GM06990 (cell line): ENCODE measurements at regions not wholly inside any gene's neighbourhood (a gene's known extent, or its start where the extent isn't known, plus 50 kb on each side); places are given as distances from the start of the nearest gene placed in this dataset.

Source experiments
- DNase-seq: peaks from one replicate; pipeline ENCODE4 v3.0.0-alpha.2; 2011; ENCODE audit not compliant: insufficient read length; ENCODE audit errors: extremely low read depth
- H3K27me3 ChIP-seq: replicated peaks from 2 replicates; pipeline ENCODE4 v1.6.0; 2011; ENCODE audit warnings: low read length; ENCODE audit not compliant: control insufficient read depth, insufficient read depth
- H3K36me3 ChIP-seq: 2 replicates; pipeline ENCODE4 v1.5.1; 2011; ENCODE audit warnings: low read length; ENCODE audit not compliant: control insufficient read depth, insufficient read depth
- H3K4me3 ChIP-seq: replicated peaks from 2 replicates; pipeline ENCODE4 v1.5.1; 2011; ENCODE audit warnings: low read depth, mild to moderate bottlenecking, control low read depth, low read length
- CTCF ChIP-seq: IDR thresholded peaks from 2 replicates; pipeline ENCODE4 v1.5.1; 2011; ENCODE audit warnings: low read length, control low read depth, mild to moderate bottlenecking, inconsistent platforms; ENCODE audit not compliant: insufficient read depth, poor library complexity, severe bottlenecking

- no peak for DNase-seq
- Histone ChIP-seq H3K4me3 (no peak overlapping the region), H3K36me3 (no peaks in the 10 kb centered on the region), H3K27me3 (no peaks in the 10 kb centered on the region; the same call in 1 of the 2 replicates)
- no peak for TF ChIP-seq CTCF
These were observed 523.6 kb upstream of the PLXNA2 start for GRCh38 chr1:208767816-208768215.

- no peak for DNase-seq
- Histone ChIP-seq H3K4me3 (no peak overlapping the region), H3K27me3 (peaks cover 2% of the 10 kb centered on the region; the same call in 1 of the 2 replicates), H3K36me3 (no peaks in the 10 kb centered on the region)
- no peak for TF ChIP-seq CTCF
These were observed 528.7 kb upstream of the PLXNA2 start for GRCh38 chr1:208772891-208773290.

GRCh38 chr1:208775841-208776240 is 531.7 kb upstream of the PLXNA2 start:
- H3K36me3 ChIP-seq: no peaks in the 10 kb centered on the region
- no peak for TF ChIP-seq CTCF
- DNase-seq: no peak
- no peak overlapping the region for H3K4me3 ChIP-seq
- H3K27me3 ChIP-seq: peaks cover 2% of the 10 kb centered on the region; the same call in 1 of the 2 replicates

- H3K4me3 ChIP-seq: no peak overlapping the region
- no peak for DNase-seq
- 0 out of 2 replicates have a peak, but pooled peaks cover 2% of the 10 kb centered on the region for H3K27me3 ChIP-seq
- H3K36me3 ChIP-seq: no peaks in the 10 kb centered on the region
- no peak for TF ChIP-seq CTCF
These were observed 534.2 kb upstream of the PLXNA2 start for GRCh38 chr1:208778417-208778816.

GRCh38 chr1:208781391-208782045 is 537.3 kb upstream of the PLXNA2 start:
- Histone ChIP-seq H3K4me3 (no peak overlapping the region), H3K27me3 (no peaks in the 10 kb centered on the region; the same call in 1 of the 2 replicates), H3K36me3 (no peaks in the 10 kb centered on the region)
- DNase-seq: no peak
- TF ChIP-seq CTCF: no peak
